ENCODE measurements at regions not wholly inside any gene's neighbourhood (a gene's known extent, or its start where the extent isn't known, plus 50 kb on each side); places are given as distances from the start of the nearest gene placed in this dataset.

- BruUV-seq (replicated peaks) = no TSS peak
- no peak overlapping the region for H3K9ac ChIP-seq (ENCODE audit: low read length)
- CTCF ChIA-PET = no interaction called here
Observed at GRCh38 chr5:96247097-96247701, 185.8 kb downstream of the PCSK1 start.

GRCh38 chr5:96245140-96246091 is 187.6 kb downstream of the PCSK1 start:
- no peaks in the 10 kb centered on the region for H3K9me2 ChIP-seq (ENCODE audit: insufficient read depth)
- H2AFZ ChIP-seq (ENCODE audit: low read depth, low read length, poor library complexity, severe bottlenecking) = no peak overlapping the region
- H3K4me2 ChIP-seq (ENCODE audit: low read length) = no peak overlapping the region
- no peaks in the 10 kb centered on the region for H3K36me3 ChIP-seq (ENCODE audit: control insufficient read depth in 1 of 2, insufficient read depth in 2 of 2, low read length in 2 of 2)
- DNase-seq (ENCODE audit: low read depth, low spot score) (no peak), ATAC-seq (no peak)
- H3K27ac ChIP-seq (ENCODE audit: low read depth, low read length) = no peak overlapping the region
- RAD21 ChIA-PET (ENCODE audit: low non-redundant PET in 1 of 2, low total read pairs in 2 of 2, uncharacterized antibody in 2 of 2, unreplicated experiment in 2 of 2) = no interaction called here
- H3K79me2 ChIP-seq (ENCODE audit: insufficient read depth, low read length) = no peaks in the 10 kb centered on the region
- H4K20me1 ChIP-seq (ENCODE audit: insufficient read depth) = no peaks in the 10 kb centered on the region
- intact Hi-C loops (cut with micrococcal nuclease) = no loop called here
- POLR2A ChIA-PET = no interaction called here
- no peak overlapping the region for H3K9ac ChIP-seq (ENCODE audit: low read length)
- CTCF ChIA-PET = no interaction called here
- BruUV-seq (replicated peaks) = no TSS peak
- H3K27me3 ChIP-seq (ENCODE audit: insufficient read depth, low read length) = no peaks in the 10 kb centered on the region
- H3K4me1 ChIP-seq (ENCODE audit: control insufficient read depth in 1 of 2, insufficient read depth in 2 of 2, low read length in 2 of 2) = no peaks in the 10 kb centered on the region
- H3K4me3 ChIP-seq (replicated peaks in 1 of 2; ENCODE audit: low read depth in 1 of 2, low read length in 2 of 2) = no peak overlapping the region
- H3K9me3 ChIP-seq (ENCODE audit: control insufficient read depth in 1 of 2, insufficient read depth in 1 of 2, low read depth in 1 of 2, low read length in 2 of 2) = no peaks in the 10 kb centered on the region
- TF ChIP-seq ZNF274 (IDR thresholded peaks at IDR 0.05; ENCODE audit: low read depth, low read length) (no peak), SP1 (IDR thresholded peaks at IDR 0.05; ENCODE audit: low read depth) (no peak), POLR2AphosphoS5 (IDR thresholded peaks at IDR 0.05; ENCODE audit: low read depth, low read length) (no peak), ZFX (IDR thresholded peaks at IDR 0.05) (no peak), TCF7L2 (IDR thresholded peaks at IDR 0.05; ENCODE audit: borderline replicate concordance, extremely low read depth, insufficient read depth, insufficient read length) (no peak), EGR1 (IDR thresholded peaks at IDR 0.05; ENCODE audit: low read depth) (no peak), POLR2A (IDR thresholded peaks at IDR 0.05; ENCODE audit: borderline replicate concordance, extremely low read depth, insufficient read depth, insufficient read length) (no peak), CBX3 (IDR thresholded peaks at IDR 0.05; ENCODE audit: low read depth) (no peak), SIN3A (IDR thresholded peaks at IDR 0.05; ENCODE audit: low read depth) (no peak), EZH2phosphoT487 (IDR thresholded peaks at IDR 0.05; ENCODE audit: borderline replicate concordance) (no peak)
- TF ChIP-seq, protein P1, sequence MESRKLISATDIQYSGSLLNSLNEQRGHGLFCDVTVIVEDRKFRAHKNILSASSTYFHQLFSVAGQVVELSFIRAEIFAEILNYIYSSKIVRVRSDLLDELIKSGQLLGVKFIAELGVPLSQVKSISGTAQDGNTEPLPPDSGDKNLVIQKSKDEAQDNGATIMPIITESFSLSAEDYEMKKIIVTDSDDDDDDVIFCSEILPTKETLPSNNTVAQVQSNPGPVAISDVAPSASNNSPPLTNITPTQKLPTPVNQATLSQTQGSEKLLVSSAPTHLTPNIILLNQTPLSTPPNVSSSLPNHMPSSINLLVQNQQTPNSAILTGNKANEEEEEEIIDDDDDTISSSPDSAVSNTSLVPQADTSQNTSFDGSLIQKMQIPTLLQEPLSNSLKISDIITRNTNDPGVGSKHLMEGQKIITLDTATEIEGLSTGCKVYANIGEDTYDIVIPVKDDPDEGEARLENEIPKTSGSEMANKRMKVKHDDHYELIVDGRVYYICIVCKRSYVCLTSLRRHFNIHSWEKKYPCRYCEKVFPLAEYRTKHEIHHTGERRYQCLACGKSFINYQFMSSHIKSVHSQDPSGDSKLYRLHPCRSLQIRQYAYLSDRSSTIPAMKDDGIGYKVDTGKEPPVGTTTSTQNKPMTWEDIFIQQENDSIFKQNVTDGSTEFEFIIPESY (IDR thresholded peaks at IDR 0.05; ENCODE audit: extremely low read depth, insufficient replicate concordance, low read length) = no peak
- TF ChIP-seq, protein P2, sequence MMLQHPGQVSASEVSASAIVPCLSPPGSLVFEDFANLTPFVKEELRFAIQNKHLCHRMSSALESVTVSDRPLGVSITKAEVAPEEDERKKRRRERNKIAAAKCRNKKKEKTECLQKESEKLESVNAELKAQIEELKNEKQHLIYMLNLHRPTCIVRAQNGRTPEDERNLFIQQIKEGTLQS (IDR thresholded peaks at IDR 0.05) = no peak

More at GRCh38 chr5:96247097-96247701, 185.8 kb downstream of the PCSK1 start:
- Histone ChIP-seq H3K9me3 (ENCODE audit: control insufficient read depth in 1 of 2, insufficient read depth in 1 of 2, low read depth in 1 of 2, low read length in 2 of 2) (no peaks in the 10 kb centered on the region), H3K36me3 (ENCODE audit: control insufficient read depth in 1 of 2, insufficient read depth in 2 of 2, low read length in 2 of 2) (no peaks in the 10 kb centered on the region), H2AFZ (ENCODE audit: low read depth, low read length, poor library complexity, severe bottlenecking) (no peak overlapping the region), H3K79me2 (ENCODE audit: insufficient read depth, low read length) (no peaks in the 10 kb centered on the region), H3K4me2 (ENCODE audit: low read length) (no peak overlapping the region), H4K20me1 (ENCODE audit: insufficient read depth) (no peaks in the 10 kb centered on the region), H3K4me1 (ENCODE audit: control insufficient read depth in 1 of 2, insufficient read depth in 2 of 2, low read length in 2 of 2) (no peaks in the 10 kb centered on the region), H3K4me3 (replicated peaks in 1 of 2; ENCODE audit: low read depth in 1 of 2, low read length in 2 of 2) (no peak overlapping the region), H3K9me2 (ENCODE audit: insufficient read depth) (no peaks in the 10 kb centered on the region), H3K27me3 (ENCODE audit: insufficient read depth, low read length) (no peaks in the 10 kb centered on the region), H3K27ac (ENCODE audit: low read depth, low read length) (no peak overlapping the region)
- intact Hi-C loops (cut with micrococcal nuclease) = no loop called here
- POLR2A ChIA-PET = no interaction called here
- ATAC-seq (no peak), DNase-seq (ENCODE audit: low read depth, low spot score) (no peak)
- no peak for TF ChIP-seq POLR2A (IDR thresholded peaks at IDR 0.05; ENCODE audit: borderline replicate concordance, extremely low read depth, insufficient read depth, insufficient read length)
- TF ChIP-seq POLR2AphosphoS5 (IDR thresholded peaks at IDR 0.05; ENCODE audit: low read depth, low read length) = no peak
- no peak for TF ChIP-seq EZH2 (IDR thresholded peaks at IDR 0.05)
- TF ChIP-seq, protein P2 (IDR thresholded peaks at IDR 0.05) = no peak
- no peak for TF ChIP-seq SRF (IDR thresholded peaks at IDR 0.05; ENCODE audit: low read depth)
- TF ChIP-seq SIN3A (IDR thresholded peaks at IDR 0.05; ENCODE audit: low read depth) = no peak
- TF ChIP-seq CEBPB (IDR thresholded peaks at IDR 0.05; ENCODE audit: low read depth) = no peak
- TF ChIP-seq CBX3 (IDR thresholded peaks at IDR 0.05; ENCODE audit: low read depth) = no peak
- no peak for TF ChIP-seq ELF1 (IDR thresholded peaks at IDR 0.05; ENCODE audit: borderline replicate concordance, low read depth)
- TF ChIP-seq RAD21 (IDR thresholded peaks at IDR 0.05; ENCODE audit: low read depth) = no peak
- RAD21 ChIA-PET (ENCODE audit: low non-redundant PET in 1 of 2, low total read pairs in 2 of 2, uncharacterized antibody in 2 of 2, unreplicated experiment in 2 of 2) = no interaction called here

All from HCT116 (cell line).